H1 (cell line): ENCODE measurements at regions not wholly inside any gene's neighbourhood (a gene's known extent, or its start where the extent isn't known, plus 50 kb on each side); places are given as distances from the start of the nearest gene placed in this dataset.

Source experiments
- TF ChIP-seq, protein P1 (sequence below): fragments of 300-600 bp; sonication (generic); IDR thresholded peaks from 2 replicates; pipeline ENCODE4 v1.7.1; 2012; ENCODE audit warnings: low read length, moderate library complexity, mild to moderate bottlenecking, inconsistent platforms; ENCODE audit not compliant: insufficient replicate concordance
- TF ChIP-seq, protein P2 (sequence below), 3 experiments: IDR thresholded peaks; 1 replicate in 2 of 3; 2 replicates in 1 of 3; pipeline versions ENCODE4 v1.5.1 to v1.6.1; 2011; ENCODE audit warnings: low read length in 3 of 3, mild to moderate bottlenecking in 3 of 3, inconsistent platforms in 2 of 3, low read depth in 1 of 3, moderate library complexity in 1 of 3; ENCODE audit not compliant: insufficient read depth in 1 of 3; ENCODE audit errors: control extremely low read depth in 1 of 3

DNA sequence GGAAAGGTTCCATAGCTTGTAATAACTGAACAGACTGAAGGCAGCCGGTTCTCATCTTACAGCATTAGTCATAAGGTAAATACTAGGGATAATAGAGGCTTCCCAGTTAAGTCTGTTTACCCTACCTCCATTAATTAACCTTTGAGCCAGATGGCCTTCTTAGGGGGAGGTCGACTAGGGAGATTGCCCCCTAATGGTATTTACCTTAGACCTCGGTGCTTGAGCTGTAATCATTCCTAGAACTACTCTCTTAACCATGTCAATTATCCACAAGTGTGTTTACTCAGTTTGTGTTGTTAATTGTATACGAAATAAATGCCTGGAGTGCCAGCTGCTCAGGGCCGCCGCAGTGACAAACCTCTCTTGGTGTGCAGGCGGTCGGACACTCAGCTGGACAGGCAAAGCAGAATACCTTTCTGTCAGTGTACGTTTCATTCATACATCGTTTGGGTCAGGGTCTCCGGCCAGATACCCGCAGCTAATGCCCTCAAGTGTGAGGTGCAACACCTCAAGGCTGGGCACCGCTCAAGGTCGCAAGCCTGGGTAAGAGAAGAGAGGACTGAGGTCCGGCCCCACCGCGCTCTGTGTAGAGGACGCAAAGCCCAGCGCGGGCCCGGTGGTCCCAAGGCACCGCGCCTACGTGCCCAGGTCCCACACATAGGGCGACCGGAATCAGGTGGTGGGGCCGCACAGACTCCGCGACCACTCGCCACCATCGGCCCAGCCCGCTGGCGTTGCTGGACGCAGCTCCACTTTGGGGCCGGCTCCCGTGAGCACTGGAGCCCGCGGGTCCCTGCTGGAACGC, 931.0 kb downstream of the NLGN4Y start (continued):
- TF ChIP-seq, protein P1, sequence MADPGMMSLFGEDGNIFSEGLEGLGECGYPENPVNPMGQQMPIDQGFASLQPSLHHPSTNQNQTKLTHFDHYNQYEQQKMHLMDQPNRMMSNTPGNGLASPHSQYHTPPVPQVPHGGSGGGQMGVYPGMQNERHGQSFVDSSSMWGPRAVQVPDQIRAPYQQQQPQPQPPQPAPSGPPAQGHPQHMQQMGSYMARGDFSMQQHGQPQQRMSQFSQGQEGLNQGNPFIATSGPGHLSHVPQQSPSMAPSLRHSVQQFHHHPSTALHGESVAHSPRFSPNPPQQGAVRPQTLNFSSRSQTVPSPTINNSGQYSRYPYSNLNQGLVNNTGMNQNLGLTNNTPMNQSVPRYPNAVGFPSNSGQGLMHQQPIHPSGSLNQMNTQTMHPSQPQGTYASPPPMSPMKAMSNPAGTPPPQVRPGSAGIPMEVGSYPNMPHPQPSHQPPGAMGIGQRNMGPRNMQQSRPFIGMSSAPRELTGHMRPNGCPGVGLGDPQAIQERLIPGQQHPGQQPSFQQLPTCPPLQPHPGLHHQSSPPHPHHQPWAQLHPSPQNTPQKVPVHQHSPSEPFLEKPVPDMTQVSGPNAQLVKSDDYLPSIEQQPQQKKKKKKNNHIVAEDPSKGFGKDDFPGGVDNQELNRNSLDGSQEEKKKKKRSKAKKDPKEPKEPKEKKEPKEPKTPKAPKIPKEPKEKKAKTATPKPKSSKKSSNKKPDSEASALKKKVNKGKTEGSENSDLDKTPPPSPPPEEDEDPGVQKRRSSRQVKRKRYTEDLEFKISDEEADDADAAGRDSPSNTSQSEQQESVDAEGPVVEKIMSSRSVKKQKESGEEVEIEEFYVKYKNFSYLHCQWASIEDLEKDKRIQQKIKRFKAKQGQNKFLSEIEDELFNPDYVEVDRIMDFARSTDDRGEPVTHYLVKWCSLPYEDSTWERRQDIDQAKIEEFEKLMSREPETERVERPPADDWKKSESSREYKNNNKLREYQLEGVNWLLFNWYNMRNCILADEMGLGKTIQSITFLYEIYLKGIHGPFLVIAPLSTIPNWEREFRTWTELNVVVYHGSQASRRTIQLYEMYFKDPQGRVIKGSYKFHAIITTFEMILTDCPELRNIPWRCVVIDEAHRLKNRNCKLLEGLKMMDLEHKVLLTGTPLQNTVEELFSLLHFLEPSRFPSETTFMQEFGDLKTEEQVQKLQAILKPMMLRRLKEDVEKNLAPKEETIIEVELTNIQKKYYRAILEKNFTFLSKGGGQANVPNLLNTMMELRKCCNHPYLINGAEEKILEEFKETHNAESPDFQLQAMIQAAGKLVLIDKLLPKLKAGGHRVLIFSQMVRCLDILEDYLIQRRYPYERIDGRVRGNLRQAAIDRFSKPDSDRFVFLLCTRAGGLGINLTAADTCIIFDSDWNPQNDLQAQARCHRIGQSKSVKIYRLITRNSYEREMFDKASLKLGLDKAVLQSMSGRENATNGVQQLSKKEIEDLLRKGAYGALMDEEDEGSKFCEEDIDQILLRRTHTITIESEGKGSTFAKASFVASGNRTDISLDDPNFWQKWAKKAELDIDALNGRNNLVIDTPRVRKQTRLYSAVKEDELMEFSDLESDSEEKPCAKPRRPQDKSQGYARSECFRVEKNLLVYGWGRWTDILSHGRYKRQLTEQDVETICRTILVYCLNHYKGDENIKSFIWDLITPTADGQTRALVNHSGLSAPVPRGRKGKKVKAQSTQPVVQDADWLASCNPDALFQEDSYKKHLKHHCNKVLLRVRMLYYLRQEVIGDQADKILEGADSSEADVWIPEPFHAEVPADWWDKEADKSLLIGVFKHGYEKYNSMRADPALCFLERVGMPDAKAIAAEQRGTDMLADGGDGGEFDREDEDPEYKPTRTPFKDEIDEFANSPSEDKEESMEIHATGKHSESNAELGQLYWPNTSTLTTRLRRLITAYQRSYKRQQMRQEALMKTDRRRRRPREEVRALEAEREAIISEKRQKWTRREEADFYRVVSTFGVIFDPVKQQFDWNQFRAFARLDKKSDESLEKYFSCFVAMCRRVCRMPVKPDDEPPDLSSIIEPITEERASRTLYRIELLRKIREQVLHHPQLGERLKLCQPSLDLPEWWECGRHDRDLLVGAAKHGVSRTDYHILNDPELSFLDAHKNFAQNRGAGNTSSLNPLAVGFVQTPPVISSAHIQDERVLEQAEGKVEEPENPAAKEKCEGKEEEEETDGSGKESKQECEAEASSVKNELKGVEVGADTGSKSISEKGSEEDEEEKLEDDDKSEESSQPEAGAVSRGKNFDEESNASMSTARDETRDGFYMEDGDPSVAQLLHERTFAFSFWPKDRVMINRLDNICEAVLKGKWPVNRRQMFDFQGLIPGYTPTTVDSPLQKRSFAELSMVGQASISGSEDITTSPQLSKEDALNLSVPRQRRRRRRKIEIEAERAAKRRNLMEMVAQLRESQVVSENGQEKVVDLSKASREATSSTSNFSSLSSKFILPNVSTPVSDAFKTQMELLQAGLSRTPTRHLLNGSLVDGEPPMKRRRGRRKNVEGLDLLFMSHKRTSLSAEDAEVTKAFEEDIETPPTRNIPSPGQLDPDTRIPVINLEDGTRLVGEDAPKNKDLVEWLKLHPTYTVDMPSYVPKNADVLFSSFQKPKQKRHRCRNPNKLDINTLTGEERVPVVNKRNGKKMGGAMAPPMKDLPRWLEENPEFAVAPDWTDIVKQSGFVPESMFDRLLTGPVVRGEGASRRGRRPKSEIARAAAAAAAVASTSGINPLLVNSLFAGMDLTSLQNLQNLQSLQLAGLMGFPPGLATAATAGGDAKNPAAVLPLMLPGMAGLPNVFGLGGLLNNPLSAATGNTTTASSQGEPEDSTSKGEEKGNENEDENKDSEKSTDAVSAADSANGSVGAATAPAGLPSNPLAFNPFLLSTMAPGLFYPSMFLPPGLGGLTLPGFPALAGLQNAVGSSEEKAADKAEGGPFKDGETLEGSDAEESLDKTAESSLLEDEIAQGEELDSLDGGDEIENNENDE, result no peak
- TF ChIP-seq, protein P2, sequence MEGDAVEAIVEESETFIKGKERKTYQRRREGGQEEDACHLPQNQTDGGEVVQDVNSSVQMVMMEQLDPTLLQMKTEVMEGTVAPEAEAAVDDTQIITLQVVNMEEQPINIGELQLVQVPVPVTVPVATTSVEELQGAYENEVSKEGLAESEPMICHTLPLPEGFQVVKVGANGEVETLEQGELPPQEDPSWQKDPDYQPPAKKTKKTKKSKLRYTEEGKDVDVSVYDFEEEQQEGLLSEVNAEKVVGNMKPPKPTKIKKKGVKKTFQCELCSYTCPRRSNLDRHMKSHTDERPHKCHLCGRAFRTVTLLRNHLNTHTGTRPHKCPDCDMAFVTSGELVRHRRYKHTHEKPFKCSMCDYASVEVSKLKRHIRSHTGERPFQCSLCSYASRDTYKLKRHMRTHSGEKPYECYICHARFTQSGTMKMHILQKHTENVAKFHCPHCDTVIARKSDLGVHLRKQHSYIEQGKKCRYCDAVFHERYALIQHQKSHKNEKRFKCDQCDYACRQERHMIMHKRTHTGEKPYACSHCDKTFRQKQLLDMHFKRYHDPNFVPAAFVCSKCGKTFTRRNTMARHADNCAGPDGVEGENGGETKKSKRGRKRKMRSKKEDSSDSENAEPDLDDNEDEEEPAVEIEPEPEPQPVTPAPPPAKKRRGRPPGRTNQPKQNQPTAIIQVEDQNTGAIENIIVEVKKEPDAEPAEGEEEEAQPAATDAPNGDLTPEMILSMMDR (IDR thresholded peaks at IDR 0.05; ENCODE audit: control extremely low read depth in 1 of 3, insufficient read depth in 1 of 3, low read depth in 1 of 3, low read length in 3 of 3), result no peak
- TF ChIP-seq, all 59 proteins: peak for 0
